GM03348 (cell line): ENCODE measurements at regions not wholly inside any gene's neighbourhood (a gene's known extent, or its start where the extent isn't known, plus 50 kb on each side); places are given as distances from the start of the nearest gene placed in this dataset.
A peak's percentile ranks its signal among the peaks of the same experiment; 100 is the strongest.
"Not testable (repeated sequence)": the region's sequence is repeated elsewhere in the genome, so short reads cannot be mapped to it uniquely, and the experiment has no call there.

Experiments used
- DNase-seq: peaks from one replicate; pipeline ENCODE4 v3.0.0; 2012; ENCODE audit warnings: low spot score

GRCh38 chr3:72660270-72661114 is 187.8 kb downstream of the SHQ1 start:
- no peak for DNase-seq

DNA sequence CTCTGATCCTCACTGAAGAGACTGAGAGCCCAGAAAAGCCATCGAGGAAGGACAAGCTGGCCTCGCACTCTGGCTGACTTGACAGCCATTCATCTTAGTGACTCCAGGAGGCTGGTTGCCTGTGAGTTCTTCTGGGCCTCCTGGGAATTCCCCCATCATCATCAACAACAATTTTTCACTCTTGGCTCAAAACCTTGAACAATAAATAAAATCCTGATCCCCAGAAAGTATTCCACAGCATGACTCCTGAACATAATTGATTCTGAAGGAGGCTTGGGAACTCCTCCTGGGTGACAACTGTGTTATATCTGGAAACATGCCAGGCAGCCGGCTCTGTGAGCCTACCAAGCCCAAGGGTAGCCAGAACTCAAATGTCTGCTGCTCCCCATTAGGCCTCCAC is 188.6 kb downstream of the SHQ1 start:
- DNase-seq = no peak

DNA sequence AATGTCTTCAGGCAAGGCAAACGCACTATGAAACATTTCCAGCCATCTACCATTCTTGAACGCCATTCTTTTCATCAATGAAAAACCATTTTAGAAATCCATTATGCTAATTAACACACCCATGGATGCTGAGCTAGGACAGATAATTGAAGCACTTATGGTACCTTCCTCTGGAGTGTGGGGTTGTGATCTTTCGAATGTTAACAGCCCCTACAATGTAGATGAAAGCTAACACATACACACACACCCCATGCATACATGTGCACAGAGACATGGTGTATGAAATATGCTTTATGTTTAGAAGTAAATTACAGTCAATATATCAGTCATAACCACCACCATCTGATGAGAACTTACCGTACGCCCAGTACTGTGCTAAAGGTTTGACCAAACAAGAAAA is 189.1 kb downstream of the SHQ1 start:
- DNase-seq = no peak

- no peak for DNase-seq
These were observed 189.7 kb downstream of the SHQ1 start for GRCh38 chr3:72658466-72659100.

DNA sequence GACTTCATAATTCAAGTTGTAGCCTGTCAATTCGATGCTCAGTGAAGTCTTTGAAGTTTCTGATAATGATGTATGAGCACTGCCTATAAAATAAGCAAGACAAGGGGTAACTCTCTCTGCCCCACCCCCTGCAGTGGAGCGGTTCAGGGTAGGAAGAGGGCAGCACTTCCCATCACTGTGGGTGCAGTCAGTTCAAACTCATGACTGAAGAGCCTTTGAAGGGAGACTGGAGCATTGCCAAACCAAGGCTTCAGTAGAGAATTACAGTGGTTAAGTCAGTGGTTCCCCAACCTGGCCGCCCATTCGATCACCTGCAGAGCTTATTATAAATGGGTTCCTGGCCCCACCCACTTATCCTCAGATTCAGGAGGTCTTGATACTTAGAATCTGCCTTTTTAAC is 190.6 kb downstream of the SHQ1 start:
- DNase-seq = no peak

DNA sequence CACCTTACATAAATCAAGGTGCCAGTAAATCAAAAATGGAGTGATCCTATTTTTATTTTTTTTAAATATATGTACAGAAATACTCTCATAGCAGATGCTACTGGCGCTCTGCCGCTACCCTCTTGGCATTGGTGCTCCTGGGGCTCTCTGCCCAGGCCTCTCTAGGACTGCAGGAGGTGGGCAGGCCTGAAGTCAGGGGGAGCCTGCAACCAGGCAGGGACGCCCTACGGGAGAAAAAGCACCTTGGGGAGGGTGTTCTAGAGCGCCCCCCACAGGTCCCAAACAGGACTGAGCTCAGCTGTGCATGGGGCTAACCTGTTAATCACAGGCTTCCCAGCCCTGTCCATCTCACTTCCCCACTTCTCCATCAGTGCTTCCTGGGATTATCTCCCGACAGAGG is 192.5 kb downstream of the SHQ1 start:
- DNase-seq = no peak

DNA sequence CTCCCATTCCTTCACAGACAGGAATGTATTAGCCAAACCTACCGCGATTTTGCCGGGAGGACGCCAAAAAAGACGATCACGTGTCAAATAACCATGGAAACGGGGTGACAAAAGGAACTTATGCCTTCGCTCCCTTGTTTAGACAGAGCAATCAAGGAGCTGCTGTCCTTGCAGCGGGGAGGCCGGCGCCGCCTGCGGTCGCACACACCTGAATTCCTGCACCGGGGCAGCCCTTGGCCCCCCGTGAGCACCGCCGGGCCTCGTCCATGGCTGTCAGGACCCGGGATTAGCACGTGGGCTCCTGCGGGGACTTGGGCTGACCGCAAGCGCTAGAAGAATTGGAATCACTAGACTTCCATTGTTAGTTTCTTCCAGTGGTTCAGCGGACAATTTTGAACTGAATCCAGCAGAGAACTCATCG is 193.1 kb downstream of the SHQ1 start:
- peak; percentile 25 for DNase-seq

DNA sequence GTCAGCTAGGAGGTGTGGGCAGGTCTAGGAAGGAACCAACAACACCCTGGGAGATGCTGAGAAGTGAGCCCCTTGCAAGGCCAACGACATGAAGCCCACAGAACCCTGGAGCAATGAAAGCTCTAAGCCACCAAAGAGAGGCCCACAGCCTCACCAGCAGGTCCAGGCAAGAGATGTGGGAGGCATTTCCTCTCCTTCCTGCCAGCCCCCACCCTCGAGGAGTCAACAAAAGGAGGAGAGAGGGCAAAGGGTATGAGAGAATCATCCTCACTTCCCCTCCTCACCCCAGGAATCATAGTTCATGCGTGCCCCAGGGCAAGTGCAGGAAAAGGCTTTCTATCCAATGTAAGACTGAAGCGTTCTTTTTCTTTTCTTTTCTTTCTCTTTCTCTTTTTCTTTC is 195.8 kb downstream of the SHQ1 start:
- DNase-seq = no peak

- no peak for DNase-seq
These were observed 196.7 kb downstream of the SHQ1 start for GRCh38 chr3:72651498-72651897.

DNA sequence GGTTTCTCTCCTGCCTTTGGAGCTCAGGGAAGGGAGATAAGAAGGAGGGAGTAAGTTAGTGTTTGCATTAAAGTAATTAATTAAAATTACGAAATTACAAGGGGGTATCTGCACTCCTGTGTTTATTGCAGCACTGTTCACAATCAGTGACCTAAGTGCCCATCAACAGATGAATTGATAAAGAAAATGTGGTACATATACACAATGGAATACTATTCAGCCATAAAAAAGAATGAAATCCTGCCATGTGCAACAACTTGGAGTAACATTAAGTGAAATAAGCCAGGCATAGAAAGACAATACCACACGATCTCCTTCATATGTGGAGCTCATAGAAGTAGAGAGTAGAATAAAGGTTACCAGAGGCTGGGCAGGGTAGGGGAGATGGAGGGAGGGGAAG is 202.0 kb downstream of the SHQ1 start:
- no peak for DNase-seq

DNA sequence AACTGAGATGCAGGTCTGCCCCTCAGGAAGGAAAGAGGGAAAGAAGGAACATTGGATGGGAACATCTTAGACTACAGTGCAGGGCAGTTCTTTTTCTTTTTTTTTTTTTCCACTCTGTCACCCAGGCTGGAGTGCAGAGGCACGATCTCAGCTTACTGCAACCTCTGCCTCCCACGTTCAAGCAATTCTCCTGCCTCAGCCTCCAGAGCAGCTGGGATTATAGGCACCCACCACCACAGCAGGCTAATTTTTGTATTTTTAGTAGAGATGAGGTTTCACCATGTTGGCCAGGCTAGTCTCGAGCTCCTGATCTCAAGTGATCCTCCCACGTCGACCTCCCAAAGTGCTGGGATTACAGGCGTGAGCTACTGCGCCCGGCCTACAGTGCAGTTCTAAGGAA is 204.6 kb downstream of the SHQ1 start:
- DNase-seq = not testable (repeated sequence)

- DNase-seq = no peak
These were observed 206.6 kb downstream of the SHQ1 start for GRCh38 chr3:72641684-72642083.

DNA sequence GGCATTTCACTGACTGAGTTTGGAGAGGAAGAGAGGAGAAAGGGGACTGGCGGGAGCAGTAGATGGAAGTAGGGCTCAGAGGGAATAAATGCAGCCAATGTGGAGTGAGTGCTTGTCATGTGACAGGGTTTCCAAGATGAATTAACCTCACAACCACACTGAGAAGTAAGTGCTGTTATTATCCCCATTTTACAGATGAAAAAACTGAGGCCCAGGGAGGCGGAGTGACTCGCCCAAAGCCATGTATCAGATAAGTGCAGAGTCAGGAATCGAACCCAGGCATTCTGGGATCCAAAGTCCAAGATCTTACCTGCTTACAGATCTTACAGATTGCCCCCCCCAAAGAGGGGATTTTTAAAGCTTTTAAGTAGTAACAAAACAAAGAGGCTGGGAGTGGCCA is 207.2 kb downstream of the SHQ1 start:
- DNase-seq = no peak

- DNase-seq = no peak
These were observed 211.2 kb downstream of the SHQ1 start for GRCh38 chr3:72636969-72637597.

- no peak for DNase-seq
These were observed 212.7 kb downstream of the SHQ1 start for GRCh38 chr3:72635551-72635950.

GRCh38 chr3:72634128-72634527 is 214.1 kb downstream of the SHQ1 start:
- DNase-seq = no peak

DNA sequence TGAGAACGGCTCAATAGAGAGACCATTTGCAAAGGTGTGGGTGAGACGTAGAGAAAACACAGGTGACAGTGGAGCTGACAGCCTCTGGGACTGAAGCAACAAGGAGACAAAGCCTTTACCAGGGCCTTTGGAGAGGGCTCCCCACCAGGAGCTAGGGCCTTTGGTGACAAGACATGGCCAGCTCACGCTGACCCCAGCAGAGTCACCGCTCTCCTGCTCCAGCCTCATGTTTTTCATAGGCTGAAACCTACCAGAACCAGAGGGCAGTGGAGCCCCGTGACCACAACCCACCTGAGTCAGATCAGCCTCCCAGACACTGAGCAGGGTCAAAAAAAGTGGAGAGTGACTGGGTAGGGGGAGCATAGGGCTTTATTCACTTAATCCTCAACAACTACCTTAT is 214.7 kb downstream of the SHQ1 start:
- DNase-seq = no peak

- peak; percentile 12 for DNase-seq
These were observed 215.1 kb downstream of the SHQ1 start for GRCh38 chr3:72633121-72633520.

GRCh38 chr3:72632129-72632528 is 216.1 kb downstream of the SHQ1 start:
- no peak for DNase-seq

DNA sequence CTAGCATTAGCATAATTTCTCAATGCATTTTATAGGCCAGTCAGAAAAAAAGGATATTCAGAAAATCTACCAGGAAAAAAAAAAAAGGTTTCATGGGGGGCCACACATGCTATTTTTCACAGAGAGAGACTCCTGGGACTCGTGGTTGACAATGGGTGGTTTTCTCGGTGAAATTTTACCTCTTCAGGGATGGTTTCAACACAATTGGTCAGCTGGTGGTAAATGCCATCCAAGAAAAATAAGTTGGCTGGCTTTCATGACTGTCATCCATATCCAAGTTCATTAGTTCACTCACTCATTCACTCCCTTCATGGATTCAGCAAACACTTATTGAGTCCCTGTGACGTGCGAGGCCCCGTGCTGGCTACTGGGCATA is 217.3 kb downstream of the SHQ1 start:
- DNase-seq = no peak

- peak; percentile 22 for DNase-seq
These were observed 217.8 kb downstream of the SHQ1 start for GRCh38 chr3:72630327-72630968.

GRCh38 chr3:72629191-72629631 is 219.0 kb downstream of the SHQ1 start:
- DNase-seq = no peak

DNA sequence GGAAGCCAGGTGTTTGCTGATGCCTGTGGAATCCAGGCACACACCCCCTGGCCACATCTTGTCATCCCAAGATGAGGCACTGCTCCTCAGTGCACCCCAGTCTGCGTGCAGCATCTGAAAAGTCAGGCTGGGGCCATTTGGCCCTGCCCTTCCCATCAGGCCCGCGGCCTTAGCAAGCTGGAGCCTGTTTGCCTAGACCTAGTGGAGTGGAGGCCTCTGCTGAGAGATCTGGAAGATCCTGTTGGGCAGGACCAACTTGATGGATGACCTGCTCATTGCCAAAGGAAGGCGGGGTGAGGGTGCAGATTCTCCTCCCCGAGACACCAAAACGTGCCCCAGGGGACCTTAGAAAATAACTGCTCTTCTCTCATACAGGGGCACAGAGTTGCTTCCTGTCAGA is 220.2 kb downstream of the SHQ1 start:
- DNase-seq = no peak
